GM18517 (cell line): ENCODE measurements at regions not wholly inside any gene's neighbourhood (a gene's known extent, or its start where the extent isn't known, plus 50 kb on each side); places are given as distances from the start of the nearest gene placed in this dataset.
"Not testable (repeated sequence)": the region's sequence is repeated elsewhere in the genome, so short reads cannot be mapped to it uniquely, and the experiment has no call there.

Source experiments
- ATAC-seq: cut with Tn5 transposase; IDR thresholded peaks from one replicate; pipeline ENCODE4 v1.9.1; 2021; ENCODE audit warnings: mild to moderate bottlenecking, moderate library complexity; ENCODE audit not compliant: unreplicated experiment

DNA sequence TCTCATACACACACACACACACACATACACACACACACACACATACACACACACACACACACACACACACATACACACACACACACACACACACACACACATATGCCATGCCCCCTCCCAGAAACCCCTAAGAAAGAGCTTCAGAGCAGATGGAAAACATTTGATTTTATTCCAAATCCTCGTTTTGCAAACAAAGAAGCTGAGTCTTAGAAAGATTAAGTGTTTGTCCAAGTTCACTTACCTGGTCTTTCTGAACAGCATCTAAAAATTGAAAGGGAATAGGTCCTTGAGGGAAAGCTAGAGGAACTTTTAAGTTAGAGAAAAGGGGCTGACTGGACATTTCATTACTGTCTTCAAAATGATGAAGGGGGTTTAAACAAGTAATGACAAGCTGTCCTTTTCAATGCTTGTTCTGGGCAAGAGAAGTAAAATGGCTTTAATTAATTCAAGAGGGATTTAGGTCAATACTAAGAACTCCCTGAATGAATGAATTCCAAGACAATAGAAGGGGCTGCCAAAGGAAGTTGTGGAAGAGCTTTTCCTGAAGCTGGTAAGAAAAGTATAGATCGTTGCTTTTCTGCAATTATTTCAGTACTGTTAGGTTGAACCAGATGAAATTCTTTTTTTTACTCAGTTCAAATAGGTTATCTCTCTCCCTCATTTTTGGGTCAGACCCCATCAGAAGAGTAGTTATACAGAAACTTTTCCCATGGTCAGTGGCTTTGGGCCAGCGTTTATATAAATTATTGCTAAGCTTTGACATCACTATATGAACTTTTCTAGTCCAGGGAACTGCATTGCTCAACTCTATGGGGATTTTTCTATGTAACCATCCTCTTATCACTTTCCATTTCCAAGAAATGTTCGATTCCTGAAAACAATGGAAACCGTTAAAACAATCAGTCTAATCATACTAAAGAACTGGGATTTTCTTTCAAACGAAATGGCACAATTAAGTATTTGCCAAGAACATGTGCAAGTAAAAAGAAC, 261.4 kb downstream of the MTERF1 start:
- no peak for ATAC-seq

GRCh38 chr7:91620827-91621226, 259.7 kb downstream of the MTERF1 start:
- ATAC-seq, result no peak

DNA sequence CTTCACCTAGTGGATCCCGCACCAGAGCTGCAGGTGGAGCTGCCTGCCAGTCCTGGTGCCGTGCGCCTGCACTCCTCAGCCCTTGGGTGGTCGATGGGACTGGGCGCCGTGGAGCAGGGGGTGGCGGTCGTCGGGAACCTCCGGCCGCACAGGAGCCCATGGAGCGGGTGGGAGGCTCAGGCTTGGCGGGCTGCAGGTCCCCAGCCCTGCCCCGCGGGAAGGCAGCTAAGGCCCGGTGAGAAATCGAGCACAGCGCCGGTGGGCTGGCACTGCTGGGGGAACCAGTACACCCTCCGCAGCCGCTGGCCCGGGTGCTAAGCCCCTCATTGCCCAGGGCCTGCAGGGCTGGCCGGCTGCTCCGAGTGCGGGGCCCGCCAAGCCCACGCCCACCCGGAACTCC, 253.2 kb downstream of the MTERF1 start:
- ATAC-seq, result not testable (repeated sequence)

GRCh38 chr7:91628742-91629141, 251.8 kb downstream of the MTERF1 start:
- ATAC-seq, result no peak

DNA sequence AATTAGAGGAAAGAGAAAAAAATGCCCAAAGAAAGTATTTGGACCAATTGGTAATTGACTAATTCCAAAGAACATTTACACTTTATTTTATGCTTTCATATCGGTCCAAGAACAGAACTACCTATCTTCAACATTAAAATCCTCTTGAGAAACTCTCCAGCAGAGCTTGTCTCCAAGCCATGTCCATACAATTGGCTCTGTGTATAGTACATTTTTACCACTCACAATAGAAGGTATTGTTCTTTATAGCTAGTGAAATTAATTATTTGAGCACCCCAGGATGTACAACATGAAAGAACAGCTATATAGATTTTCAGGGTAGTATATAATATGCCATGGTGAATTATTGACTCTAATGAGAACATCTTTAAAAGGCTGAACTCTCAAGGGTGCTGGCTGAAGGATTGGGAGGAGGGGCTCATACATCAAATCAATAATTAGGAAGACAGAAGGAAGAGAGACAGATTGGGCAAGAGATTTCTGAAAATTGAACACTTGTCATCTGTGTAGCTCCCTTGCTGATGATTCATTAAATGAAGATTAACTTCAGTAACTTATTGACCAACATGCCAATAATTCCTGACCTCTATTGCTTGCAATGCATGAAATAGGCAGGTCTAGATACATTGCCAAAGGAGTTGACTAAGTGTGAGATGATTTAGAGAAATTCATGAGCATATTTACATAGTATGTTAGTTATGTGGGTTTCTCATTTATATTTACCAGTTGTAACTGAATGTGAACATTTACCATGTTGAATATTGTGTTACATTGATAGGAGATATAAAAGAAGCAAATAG, 249.7 kb downstream of the MTERF1 start:
- ATAC-seq, result no peak

- no peak for ATAC-seq
Observed at GRCh38 chr7:91632234-91632940, 248.1 kb downstream of the MTERF1 start.

- ATAC-seq, result no peak
Observed at GRCh38 chr7:91633013-91633441, 247.5 kb downstream of the MTERF1 start.

GRCh38 chr7:91634485-91635177, 245.9 kb downstream of the MTERF1 start:
- no peak for ATAC-seq

DNA sequence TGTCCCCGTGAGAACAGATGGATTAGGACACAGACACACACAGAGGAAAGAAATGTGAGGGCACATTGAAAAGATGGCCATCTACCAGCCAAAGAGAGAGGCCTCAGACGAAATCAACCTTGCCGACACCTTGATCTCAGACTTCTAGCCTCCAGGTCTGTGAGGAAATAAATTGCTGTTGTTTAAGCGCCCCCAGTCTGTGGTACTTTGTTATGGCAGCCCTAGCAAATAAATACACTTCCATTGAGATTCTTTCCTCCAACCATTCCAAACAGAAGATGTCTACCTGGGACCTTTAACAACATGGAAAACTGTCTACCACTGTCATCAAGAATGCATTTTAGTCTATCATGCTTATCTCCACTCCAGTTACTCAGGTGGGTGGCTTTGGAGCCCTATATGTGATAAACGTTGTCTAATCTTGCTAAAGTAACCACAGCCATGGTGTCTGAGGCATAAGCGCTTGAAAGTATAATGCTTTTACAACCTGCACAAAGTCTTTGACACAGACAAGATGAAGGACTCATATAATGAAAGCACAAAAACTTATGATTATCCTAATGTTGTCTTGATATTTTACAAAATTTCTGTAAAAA, 244.3 kb downstream of the MTERF1 start:
- no peak for ATAC-seq

GRCh38 chr7:91636728-91637127, 243.8 kb downstream of the MTERF1 start:
- ATAC-seq, result no peak

GRCh38 chr7:91644256-91644655, 236.2 kb downstream of the MTERF1 start:
- ATAC-seq, result no peak

DNA sequence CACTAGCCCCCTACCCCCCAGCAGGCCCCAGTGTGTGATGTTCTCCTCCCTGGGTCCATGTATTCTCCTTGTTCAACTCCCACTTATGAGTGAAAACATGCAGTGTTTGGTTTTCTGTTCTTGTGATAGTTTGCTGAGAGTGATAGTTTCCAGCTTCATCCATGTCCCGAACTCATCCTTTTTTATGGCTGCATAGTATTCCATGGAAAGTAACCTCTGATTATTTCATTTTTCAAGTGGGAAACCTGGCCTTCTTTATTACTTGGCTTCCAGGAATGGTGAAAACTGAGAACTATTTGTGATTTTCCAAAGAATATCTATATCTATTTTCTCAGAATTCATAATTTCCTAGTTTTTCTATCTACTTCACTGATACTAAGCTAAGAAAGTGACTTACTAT, 235.0 kb downstream of the MTERF1 start:
- ATAC-seq, result no peak

- ATAC-seq, result no peak
Observed at GRCh38 chr7:91651986-91652385, 228.5 kb downstream of the MTERF1 start.

DNA sequence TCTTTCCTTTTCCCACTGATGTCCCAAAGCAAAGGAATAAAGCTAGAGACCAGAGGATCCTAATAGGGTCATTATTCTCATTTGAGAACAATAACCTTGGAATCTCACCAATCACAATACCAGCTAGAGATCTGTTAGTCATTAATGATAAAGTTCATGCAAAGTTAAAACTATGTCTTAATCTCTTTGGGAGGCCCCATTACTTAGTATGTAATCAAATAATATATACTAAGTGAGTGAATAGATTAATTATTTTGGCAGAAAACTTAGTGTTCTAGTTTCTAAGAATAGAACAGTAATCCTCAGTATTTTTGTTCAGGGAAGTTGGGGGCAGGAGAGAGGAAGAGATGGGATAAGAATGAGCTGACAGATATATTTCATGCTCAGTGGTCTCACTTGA, 227.2 kb downstream of the MTERF1 start:
- ATAC-seq, result no peak

GRCh38 chr7:91655656-91656055, 224.8 kb downstream of the MTERF1 start:
- no peak for ATAC-seq

- no peak for ATAC-seq
Observed at GRCh38 chr7:91656541-91657482, 223.7 kb downstream of the MTERF1 start.

DNA sequence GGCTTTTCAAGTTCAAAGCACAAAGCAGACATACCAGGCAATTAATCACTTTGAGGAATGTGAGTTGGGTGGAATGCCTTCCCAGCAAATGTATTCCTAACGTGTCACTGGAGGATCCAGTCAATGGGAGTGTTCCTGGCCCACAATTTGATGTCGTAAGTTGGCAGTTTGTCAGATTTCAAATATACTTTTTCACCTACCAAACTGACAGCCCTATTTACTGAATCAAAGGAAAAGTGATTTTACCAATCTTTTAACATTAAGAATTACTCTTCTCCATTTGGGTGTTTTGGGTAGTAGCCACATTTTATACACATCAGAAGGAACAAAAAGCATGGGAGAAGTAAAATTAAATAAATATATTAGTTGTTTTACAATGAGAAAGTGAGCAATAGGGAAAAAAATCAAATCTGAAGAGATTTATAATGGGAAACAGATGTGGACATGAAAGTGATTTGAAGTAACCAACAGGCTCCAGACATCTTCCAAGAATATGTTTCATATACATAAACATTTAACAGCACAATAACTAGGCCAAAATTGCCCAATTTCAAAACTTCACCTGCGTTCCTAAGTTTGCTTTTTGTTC, 222.9 kb downstream of the MTERF1 start:
- no peak for ATAC-seq

DNA sequence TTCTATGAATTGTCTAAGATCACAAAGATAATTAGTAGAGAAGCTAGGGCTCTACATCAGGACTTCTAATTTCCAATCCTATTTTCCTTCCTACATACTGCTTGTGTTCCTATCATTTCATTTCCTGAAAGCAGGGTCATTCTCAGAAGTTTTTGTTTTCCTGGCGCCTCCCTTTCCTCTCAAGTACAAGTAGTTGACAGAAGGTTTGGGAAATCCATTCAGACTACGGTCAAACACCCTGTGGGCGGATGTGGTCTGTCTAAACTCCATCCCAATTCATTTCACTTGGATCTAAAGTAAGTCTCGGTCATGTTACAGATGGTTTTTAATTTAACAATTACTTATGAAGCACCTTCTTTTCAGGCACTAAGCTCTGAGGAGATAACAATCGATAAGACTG, 221.4 kb downstream of the MTERF1 start:
- no peak for ATAC-seq
